Esophagus muscularis mucosa (tissue), 3 donors: ENCODE measurements at regions not wholly inside any gene's neighbourhood (a gene's known extent, or its start where the extent isn't known, plus 50 kb on each side); places are given as distances from the start of the nearest gene placed in this dataset.

Experiments
- POLR2A ChIP-seq: fragments of 450-650 bp; IDR thresholded peaks from one replicate; pipeline ENCODE4 v1.6.1; 2017; ENCODE audit warnings: antibody characterized with exemption, moderate library complexity, mild to moderate bottlenecking, low read depth
- TF ChIP-seq, protein P1 (sequence below), 3 experiments: fragments of 200-600 bp in 2 of 3; fragments of 450-650 bp in 1 of 3; sonication (generic) in 2 of 3; IDR thresholded peaks; one replicate each; pipeline ENCODE4 v1.5.1; 2017 to 2019; ENCODE audit warnings: antibody characterized with exemption in 3 of 3, mild to moderate bottlenecking in 2 of 3, moderate library complexity in 1 of 3

DNA sequence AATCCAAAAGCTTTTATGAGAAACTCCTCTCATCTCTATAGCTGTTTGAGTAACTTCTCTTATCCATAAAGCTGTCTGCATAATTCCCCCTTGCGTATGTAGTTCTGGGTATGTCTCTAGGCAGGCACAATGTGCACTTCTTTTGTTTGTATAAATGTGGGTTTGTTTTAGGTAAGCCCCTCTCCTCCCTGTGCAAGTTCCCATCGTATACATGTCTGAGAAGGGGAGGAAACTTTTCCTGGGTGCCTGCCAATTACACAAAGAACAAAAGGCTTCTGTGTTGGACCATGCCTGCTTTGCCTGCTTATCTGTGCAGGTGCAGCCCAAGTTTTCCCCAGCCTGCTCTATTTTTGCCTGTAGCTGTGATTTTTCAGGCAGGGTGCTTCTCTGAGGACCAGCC lies 96.7 kb downstream of the CCER1 start:
- TF ChIP-seq, protein P1, sequence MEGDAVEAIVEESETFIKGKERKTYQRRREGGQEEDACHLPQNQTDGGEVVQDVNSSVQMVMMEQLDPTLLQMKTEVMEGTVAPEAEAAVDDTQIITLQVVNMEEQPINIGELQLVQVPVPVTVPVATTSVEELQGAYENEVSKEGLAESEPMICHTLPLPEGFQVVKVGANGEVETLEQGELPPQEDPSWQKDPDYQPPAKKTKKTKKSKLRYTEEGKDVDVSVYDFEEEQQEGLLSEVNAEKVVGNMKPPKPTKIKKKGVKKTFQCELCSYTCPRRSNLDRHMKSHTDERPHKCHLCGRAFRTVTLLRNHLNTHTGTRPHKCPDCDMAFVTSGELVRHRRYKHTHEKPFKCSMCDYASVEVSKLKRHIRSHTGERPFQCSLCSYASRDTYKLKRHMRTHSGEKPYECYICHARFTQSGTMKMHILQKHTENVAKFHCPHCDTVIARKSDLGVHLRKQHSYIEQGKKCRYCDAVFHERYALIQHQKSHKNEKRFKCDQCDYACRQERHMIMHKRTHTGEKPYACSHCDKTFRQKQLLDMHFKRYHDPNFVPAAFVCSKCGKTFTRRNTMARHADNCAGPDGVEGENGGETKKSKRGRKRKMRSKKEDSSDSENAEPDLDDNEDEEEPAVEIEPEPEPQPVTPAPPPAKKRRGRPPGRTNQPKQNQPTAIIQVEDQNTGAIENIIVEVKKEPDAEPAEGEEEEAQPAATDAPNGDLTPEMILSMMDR (IDR thresholded peaks at IDR 0.05), result no peak
- TF ChIP-seq POLR2A, result no peak
